ENCODE measurements at regions not wholly inside any gene's neighbourhood (a gene's known extent, or its start where the extent isn't known, plus 50 kb on each side); places are given as distances from the start of the nearest gene placed in this dataset.

GRCh38 chr7:25536851-25537250, 308.6 kb upstream of the NPVF start:
- Histone ChIP-seq H3K36me3 (ENCODE audit: control insufficient read depth in 2 of 2, insufficient read depth in 2 of 2, low read length in 1 of 2) (no peaks in the 10 kb centered on the region), H3K27ac (ENCODE audit: low read depth in 2 of 2, low read length in 1 of 2) (peak overlapping the region in 1 of 2 donors; percentile 9), H3K4me1 (ENCODE audit: control insufficient read depth in 2 of 2, insufficient read depth in 2 of 2, low read length in 1 of 2) (no peaks in the 10 kb centered on the region), H3K27me3 (ENCODE audit: control insufficient read depth in 1 of 2, insufficient read depth in 2 of 2, low read length in 2 of 2) (no peaks in the 10 kb centered on the region), H3K4me3 (ENCODE audit: low read depth in 1 of 2, low read length in 2 of 2) (no peak overlapping the region), H3K9me3 (ENCODE audit: control insufficient read depth in 2 of 2, insufficient read depth in 1 of 2, low read depth in 1 of 2, low read length in 1 of 2) (no peaks in the 10 kb centered on the region)
- 71 to 78% methylated on average over 4 of the region's 4 CpGs for WGBS, 2 donors

- peak overlapping the region; percentile 28 to 64 for H3K27ac ChIP-seq (ENCODE audit: low read depth in 2 of 2, low read length in 1 of 2)
- no peaks in the 10 kb centered on the region for H3K36me3 ChIP-seq (ENCODE audit: control insufficient read depth in 2 of 2, insufficient read depth in 2 of 2, low read length in 1 of 2)
- H3K9me3 ChIP-seq (ENCODE audit: control insufficient read depth in 2 of 2, insufficient read depth in 1 of 2, low read depth in 1 of 2, low read length in 1 of 2): no peaks in the 10 kb centered on the region
- 53 to 59% methylated on average over 3 of the region's 3 CpGs for WGBS, 2 donors
- H3K4me1 ChIP-seq (ENCODE audit: control insufficient read depth in 2 of 2, insufficient read depth in 2 of 2, low read length in 1 of 2): no peaks in the 10 kb centered on the region
- no peaks in the 10 kb centered on the region for H3K27me3 ChIP-seq (ENCODE audit: control insufficient read depth in 1 of 2, insufficient read depth in 2 of 2, low read length in 2 of 2)
- no peak overlapping the region for H3K4me3 ChIP-seq (ENCODE audit: low read depth in 1 of 2, low read length in 2 of 2)
Observed at GRCh38 chr7:25537662-25538375, 309.5 kb upstream of the NPVF start.

GRCh38 chr7:25541094-25541821, 313.0 kb upstream of the NPVF start:
- Histone ChIP-seq H3K27ac (ENCODE audit: low read depth in 2 of 2, low read length in 1 of 2) (no peak overlapping the region), H3K27me3 (ENCODE audit: control insufficient read depth in 1 of 2, insufficient read depth in 2 of 2, low read length in 2 of 2) (no peaks in the 10 kb centered on the region), H3K36me3 (ENCODE audit: control insufficient read depth in 2 of 2, insufficient read depth in 2 of 2, low read length in 1 of 2) (no peaks in the 10 kb centered on the region), H3K4me1 (ENCODE audit: control insufficient read depth in 2 of 2, insufficient read depth in 2 of 2, low read length in 1 of 2) (no peaks in the 10 kb centered on the region), H3K9me3 (ENCODE audit: control insufficient read depth in 2 of 2, insufficient read depth in 1 of 2, low read depth in 1 of 2, low read length in 1 of 2) (no peaks in the 10 kb centered on the region), H3K4me3 (ENCODE audit: low read depth in 1 of 2, low read length in 2 of 2) (no peak overlapping the region)
- WGBS, 2 donors: 59 to 65% methylated on average over 6 of the region's 6 CpGs

- WGBS, 2 donors: 61 to 79% methylated on average over 3 of the region's 3 CpGs
- Histone ChIP-seq H3K27me3 (ENCODE audit: control insufficient read depth in 1 of 2, insufficient read depth in 2 of 2, low read length in 2 of 2) (no peaks in the 10 kb centered on the region), H3K27ac (ENCODE audit: low read depth in 2 of 2, low read length in 1 of 2) (no peak overlapping the region), H3K36me3 (ENCODE audit: control insufficient read depth in 2 of 2, insufficient read depth in 2 of 2, low read length in 1 of 2) (no peaks in the 10 kb centered on the region), H3K9me3 (ENCODE audit: control insufficient read depth in 2 of 2, insufficient read depth in 1 of 2, low read depth in 1 of 2, low read length in 1 of 2) (no peaks in the 10 kb centered on the region), H3K4me3 (ENCODE audit: low read depth in 1 of 2, low read length in 2 of 2) (no peak overlapping the region), H3K4me1 (ENCODE audit: control insufficient read depth in 2 of 2, insufficient read depth in 2 of 2, low read length in 1 of 2) (no peaks in the 10 kb centered on the region)
Observed at GRCh38 chr7:25541877-25542276, 313.6 kb upstream of the NPVF start.

- WGBS, 2 donors: 81 to 83% methylated on average over 7 of the region's 7 CpGs
- H3K4me3 ChIP-seq (ENCODE audit: low read depth in 1 of 2, low read length in 2 of 2): no peak overlapping the region
- no peaks in the 10 kb centered on the region for H3K36me3 ChIP-seq (ENCODE audit: control insufficient read depth in 2 of 2, insufficient read depth in 2 of 2, low read length in 1 of 2)
- H3K27ac ChIP-seq (ENCODE audit: low read depth in 2 of 2, low read length in 1 of 2): no peak overlapping the region
- no peaks in the 10 kb centered on the region for H3K9me3 ChIP-seq (ENCODE audit: control insufficient read depth in 2 of 2, insufficient read depth in 1 of 2, low read depth in 1 of 2, low read length in 1 of 2)
- H3K27me3 ChIP-seq (ENCODE audit: control insufficient read depth in 1 of 2, insufficient read depth in 2 of 2, low read length in 2 of 2): no peaks in the 10 kb centered on the region
- H3K4me1 ChIP-seq (ENCODE audit: control insufficient read depth in 2 of 2, insufficient read depth in 2 of 2, low read length in 1 of 2): no peaks in the 10 kb centered on the region
Observed at GRCh38 chr7:25543210-25543609, 314.9 kb upstream of the NPVF start.

- H3K4me1 ChIP-seq (ENCODE audit: control insufficient read depth in 2 of 2, insufficient read depth in 2 of 2, low read length in 1 of 2): no peaks in the 10 kb centered on the region
- H3K27me3 ChIP-seq (ENCODE audit: control insufficient read depth in 1 of 2, insufficient read depth in 2 of 2, low read length in 2 of 2): no peaks in the 10 kb centered on the region
- H3K36me3 ChIP-seq (ENCODE audit: control insufficient read depth in 2 of 2, insufficient read depth in 2 of 2, low read length in 1 of 2): no peaks in the 10 kb centered on the region
- H3K9me3 ChIP-seq (ENCODE audit: control insufficient read depth in 2 of 2, insufficient read depth in 1 of 2, low read depth in 1 of 2, low read length in 1 of 2): no peaks in the 10 kb centered on the region
- 69 to 83% methylated on average over 2 of the region's 2 CpGs for WGBS, 2 donors
- no peak overlapping the region for H3K27ac ChIP-seq (ENCODE audit: low read depth in 2 of 2, low read length in 1 of 2)
- no peak overlapping the region for H3K4me3 ChIP-seq (ENCODE audit: low read depth in 1 of 2, low read length in 2 of 2)
Observed at GRCh38 chr7:25543798-25544197, 315.5 kb upstream of the NPVF start.

- 82 to 91% methylated on average over 5 of the region's 5 CpGs for WGBS, 2 donors
- Histone ChIP-seq H3K4me1 (ENCODE audit: control insufficient read depth in 2 of 2, insufficient read depth in 2 of 2, low read length in 1 of 2) (no peaks in the 10 kb centered on the region), H3K36me3 (ENCODE audit: control insufficient read depth in 2 of 2, insufficient read depth in 2 of 2, low read length in 1 of 2) (no peaks in the 10 kb centered on the region), H3K27ac (ENCODE audit: low read depth in 2 of 2, low read length in 1 of 2) (no peak overlapping the region), H3K27me3 (ENCODE audit: control insufficient read depth in 1 of 2, insufficient read depth in 2 of 2, low read length in 2 of 2) (no peaks in the 10 kb centered on the region), H3K4me3 (ENCODE audit: low read depth in 1 of 2, low read length in 2 of 2) (no peak overlapping the region), H3K9me3 (ENCODE audit: control insufficient read depth in 2 of 2, insufficient read depth in 1 of 2, low read depth in 1 of 2, low read length in 1 of 2) (no peaks in the 10 kb centered on the region)
Observed at GRCh38 chr7:25544254-25544653, 316.0 kb upstream of the NPVF start.

GRCh38 chr7:25545124-25546008, 317.1 kb upstream of the NPVF start:
- WGBS, 2 donors: 67 to 68% methylated on average over 7 of the region's 7 CpGs

GRCh38 chr7:25546306-25546705, 318.0 kb upstream of the NPVF start:
- no peak overlapping the region for H3K4me3 ChIP-seq (ENCODE audit: low read depth in 1 of 2, low read length in 2 of 2)
- WGBS, 2 donors: 88 to 91% methylated on average over 6 of the region's 6 CpGs
- no peak overlapping the region for H3K27ac ChIP-seq (ENCODE audit: low read depth in 2 of 2, low read length in 1 of 2)

More at GRCh38 chr7:25545124-25546008, 317.1 kb upstream of the NPVF start:
- Histone ChIP-seq H3K27me3 (ENCODE audit: control insufficient read depth in 1 of 2, insufficient read depth in 2 of 2, low read length in 2 of 2) (no peaks in the 10 kb centered on the region), H3K4me1 (ENCODE audit: control insufficient read depth in 2 of 2, insufficient read depth in 2 of 2, low read length in 1 of 2) (no peaks in the 10 kb centered on the region), H3K36me3 (ENCODE audit: control insufficient read depth in 2 of 2, insufficient read depth in 2 of 2, low read length in 1 of 2) (no peaks in the 10 kb centered on the region), H3K27ac (ENCODE audit: low read depth in 2 of 2, low read length in 1 of 2) (peak overlapping the region in 1 of 2 donors; percentile 18), H3K9me3 (ENCODE audit: control insufficient read depth in 2 of 2, insufficient read depth in 1 of 2, low read depth in 1 of 2, low read length in 1 of 2) (no peaks in the 10 kb centered on the region), H3K4me3 (ENCODE audit: low read depth in 1 of 2, low read length in 2 of 2) (no peak overlapping the region)

More at GRCh38 chr7:25546306-25546705, 318.0 kb upstream of the NPVF start:
- H3K36me3 ChIP-seq (ENCODE audit: control insufficient read depth in 2 of 2, insufficient read depth in 2 of 2, low read length in 1 of 2): no peaks in the 10 kb centered on the region
- no peaks in the 10 kb centered on the region for H3K4me1 ChIP-seq (ENCODE audit: control insufficient read depth in 2 of 2, insufficient read depth in 2 of 2, low read length in 1 of 2)
- no peaks in the 10 kb centered on the region for H3K27me3 ChIP-seq (ENCODE audit: control insufficient read depth in 1 of 2, insufficient read depth in 2 of 2, low read length in 2 of 2)
- H3K9me3 ChIP-seq (ENCODE audit: control insufficient read depth in 2 of 2, insufficient read depth in 1 of 2, low read depth in 1 of 2, low read length in 1 of 2): no peaks in the 10 kb centered on the region

All from esophagus (tissue), 2 donors.